ENCODE measurements at regions not wholly inside any gene's neighbourhood (a gene's known extent, or its start where the extent isn't known, plus 50 kb on each side); places are given as distances from the start of the nearest gene placed in this dataset.
A peak's percentile ranks its signal among the peaks of the same experiment; 100 is the strongest.
"Not testable (repeated sequence)": the region's sequence is repeated elsewhere in the genome, so short reads cannot be mapped to it uniquely, and the experiment has no call there.

GRCh38 chr1:146393154-146393553 lies 164.3 kb upstream of the NOTCH2NLA start:
- H3K4me2 ChIP-seq, result 0 out of 2 replicates have a peak overlapping the region, but pooled peaks have one; percentile 38
- H3K27ac Mint-ChIP-seq; H3K27me3 Mint-ChIP-seq (ENCODE audit: insufficient read depth, low read depth, poor library complexity); DNase-seq (ENCODE audit: low spot score); H3K36me3 Mint-ChIP-seq (ENCODE audit: low read depth); H3K27me3 ChIP-seq (ENCODE audit: insufficient read depth); H3K27ac ChIP-seq (ENCODE audit: low read depth); H3F3A ChIP-seq (replicated peaks; ENCODE audit: low read depth); H2AFZ ChIP-seq; H3K79me2 ChIP-seq (replicated peaks; ENCODE audit: insufficient read depth); H3K9me3 Mint-ChIP-seq; H3K4me1 Mint-ChIP-seq; H4K20me1 ChIP-seq (replicated peaks; ENCODE audit: insufficient read depth); H3K36me3 ChIP-seq (ENCODE audit: insufficient read depth); H3K4me1 ChIP-seq (ENCODE audit: insufficient read depth); H3K9me2 ChIP-seq (ENCODE audit: insufficient read depth): not testable (repeated sequence)
- peak overlapping the region; percentile 50; the same call in 2 of the 3 replicates for H3K4me3 Mint-ChIP-seq
- peak overlapping the region; percentile 40 for H3K4me3 ChIP-seq
- peak; percentile 33 for ATAC-seq

GRCh38 chr1:146389178-146389577 lies 160.4 kb upstream of the NOTCH2NLA start:
- not testable (repeated sequence) for DNase-seq (ENCODE audit: low spot score); H3F3A ChIP-seq (replicated peaks; ENCODE audit: low read depth); H3K4me3 ChIP-seq; H3K9me3 Mint-ChIP-seq; H3K27ac Mint-ChIP-seq; H3K36me3 Mint-ChIP-seq (ENCODE audit: low read depth); H3K4me2 ChIP-seq; H3K27me3 Mint-ChIP-seq (ENCODE audit: insufficient read depth, low read depth, poor library complexity); H3K36me3 ChIP-seq (ENCODE audit: insufficient read depth); H3K4me3 Mint-ChIP-seq; H3K4me1 ChIP-seq (ENCODE audit: insufficient read depth); H3K27me3 ChIP-seq (ENCODE audit: insufficient read depth); H3K4me1 Mint-ChIP-seq; H3K79me2 ChIP-seq (replicated peaks; ENCODE audit: insufficient read depth); H2AFZ ChIP-seq; H3K9me2 ChIP-seq (ENCODE audit: insufficient read depth); H3K27ac ChIP-seq (ENCODE audit: low read depth); H4K20me1 ChIP-seq (replicated peaks; ENCODE audit: insufficient read depth); ATAC-seq

GRCh38 chr1:146387750-146388469 lies 159.1 kb upstream of the NOTCH2NLA start:
- H3K9me3 Mint-ChIP-seq; H3K79me2 ChIP-seq (replicated peaks; ENCODE audit: insufficient read depth); H3K27ac ChIP-seq (ENCODE audit: low read depth); H3K9me2 ChIP-seq (ENCODE audit: insufficient read depth); ATAC-seq; H3K36me3 Mint-ChIP-seq (ENCODE audit: low read depth); H2AFZ ChIP-seq; H3K4me1 Mint-ChIP-seq; H3K4me3 ChIP-seq; H3F3A ChIP-seq (replicated peaks; ENCODE audit: low read depth); H3K36me3 ChIP-seq (ENCODE audit: insufficient read depth); H3K27me3 ChIP-seq (ENCODE audit: insufficient read depth); H4K20me1 ChIP-seq (replicated peaks; ENCODE audit: insufficient read depth); DNase-seq (ENCODE audit: low spot score); H3K4me1 ChIP-seq (ENCODE audit: insufficient read depth); H3K27me3 Mint-ChIP-seq (ENCODE audit: insufficient read depth, low read depth, poor library complexity): not testable (repeated sequence)
- Mint-ChIP-seq H3K4me3 (peak overlapping the region; percentile 43), H3K27ac (peak overlapping the region; percentile 90; the same call in 1 of the 2 replicates)
- 0 out of 2 replicates have a peak overlapping the region, but pooled peaks have one; percentile 25 for H3K4me2 ChIP-seq

- Histone ChIP-seq H3K4me2 (peak overlapping the region; percentile 66), H3K27ac (ENCODE audit: low read depth) (peak overlapping the region; percentile 100), H3K4me3 (peak overlapping the region; percentile 44)
- H3K9me3 Mint-ChIP-seq; H2AFZ ChIP-seq; H3F3A ChIP-seq (replicated peaks; ENCODE audit: low read depth); H3K9me2 ChIP-seq (ENCODE audit: insufficient read depth); H3K36me3 Mint-ChIP-seq (ENCODE audit: low read depth); H3K79me2 ChIP-seq (replicated peaks; ENCODE audit: insufficient read depth); H3K36me3 ChIP-seq (ENCODE audit: insufficient read depth); H3K27me3 Mint-ChIP-seq (ENCODE audit: insufficient read depth, low read depth, poor library complexity); H3K27me3 ChIP-seq (ENCODE audit: insufficient read depth); H3K4me1 ChIP-seq (ENCODE audit: insufficient read depth); H3K4me1 Mint-ChIP-seq; H4K20me1 ChIP-seq (replicated peaks; ENCODE audit: insufficient read depth): not testable (repeated sequence)
- peak; percentile 86 for DNase-seq (ENCODE audit: low spot score)
- Mint-ChIP-seq H3K27ac (peak overlapping the region; percentile 100), H3K4me3 (peak overlapping the region; percentile 87)
- peak; percentile 89 for ATAC-seq
- TF ChIP-seq CREB1 (CRISPR knock-in tag; IDR thresholded peaks at IDR 0.05; ENCODE audit: low read depth) (peak; percentile 67), NANOG (IDR thresholded peaks at IDR 0.05; ENCODE audit: borderline replicate concordance) (0 out of 2 replicates have a peak, but pooled peaks have one; percentile 21), ETS1 (IDR thresholded peaks at IDR 0.05) (peak; percentile 87), ZNF331 (CRISPR knock-in tag; IDR thresholded peaks at IDR 0.05; ENCODE audit: low read depth) (0 out of 2 replicates have a peak, but pooled peaks have one; percentile 9), POLR2AphosphoS5 (IDR thresholded peaks at IDR 0.05; ENCODE audit: low read depth) (peak; percentile 99)
These were observed 158.3 kb upstream of the NOTCH2NLA start for GRCh38 chr1:146386851-146387749.

GRCh38 chr1:146381196-146381595 lies 152.4 kb upstream of the NOTCH2NLA start:
- not testable (repeated sequence) for H3K36me3 ChIP-seq (ENCODE audit: insufficient read depth); H3K4me2 ChIP-seq; H3K27ac Mint-ChIP-seq; H3K36me3 Mint-ChIP-seq (ENCODE audit: low read depth); H3K9me3 Mint-ChIP-seq; H2AFZ ChIP-seq; H3F3A ChIP-seq (replicated peaks; ENCODE audit: low read depth); H4K20me1 ChIP-seq (replicated peaks; ENCODE audit: insufficient read depth); H3K4me1 ChIP-seq (ENCODE audit: insufficient read depth); H3K4me3 Mint-ChIP-seq; H3K4me1 Mint-ChIP-seq; H3K27me3 Mint-ChIP-seq (ENCODE audit: insufficient read depth, low read depth, poor library complexity); H3K27me3 ChIP-seq (ENCODE audit: insufficient read depth); ATAC-seq; H3K9me2 ChIP-seq (ENCODE audit: insufficient read depth); H3K4me3 ChIP-seq; H3K79me2 ChIP-seq (replicated peaks; ENCODE audit: insufficient read depth)
- H3K27ac ChIP-seq (ENCODE audit: low read depth), result peak overlapping the region; percentile 66; the same call in 1 of the 2 replicates
- peak; percentile 10 for DNase-seq (ENCODE audit: low spot score)
